ENCODE measurements at regions not wholly inside any gene's neighbourhood (a gene's known extent, or its start where the extent isn't known, plus 50 kb on each side); places are given as distances from the start of the nearest gene placed in this dataset.
A peak's percentile ranks its signal among the peaks of the same experiment; 100 is the strongest.

GRCh38 chr3:67906261-67906660 is 251.8 kb upstream of the SUCLG2 start:
- no peak overlapping the region for H3K27ac ChIP-seq
- TF ChIP-seq EP300 (IDR thresholded peaks at IDR 0.05) (no peak), POLR2A (IDR thresholded peaks at IDR 0.05) (no peak), POLR2AphosphoS5 (IDR thresholded peaks at IDR 0.05) (no peak), CTCF (IDR thresholded peaks at IDR 0.05) (no peak)
- 73 to 84% (median 82%) methylated on average over 4 of the region's 4 CpGs for WGBS, 5 donors
- H3K4me3 ChIP-seq: no peak overlapping the region
- no peaks in the 10 kb centered on the region for H3K4me1 ChIP-seq
- H3K36me3 ChIP-seq: no peaks in the 10 kb centered on the region
- DNase-seq: peak in 1 of 2 donors; percentile 9
- intact Hi-C loops (cut with DNase I; ENCODE audit: low total_unique reads): no loop called here
- H3K9me3 ChIP-seq: no peaks in the 10 kb centered on the region
- no peaks in the 10 kb centered on the region for H3K27me3 ChIP-seq

- intact Hi-C loops (cut with DNase I; ENCODE audit: low total_unique reads): no loop called here
- H3K4me1 ChIP-seq: no peaks in the 10 kb centered on the region
- 83 to 93% (median 85%) methylated on average over 1 of the region's 1 CpG for WGBS, 5 donors
Measured at GRCh38 chr3:67901681-67902080, 247.3 kb upstream of the SUCLG2 start.

GRCh38 chr3:67898916-67899315 is 244.5 kb upstream of the SUCLG2 start:
- TF ChIP-seq POLR2A (IDR thresholded peaks at IDR 0.05): no peak
- TF ChIP-seq POLR2AphosphoS5 (IDR thresholded peaks at IDR 0.05): no peak
- no peak for TF ChIP-seq CTCF (IDR thresholded peaks at IDR 0.05)
- no peak for TF ChIP-seq EP300 (IDR thresholded peaks at IDR 0.05)
- no peak for DNase-seq
- Histone ChIP-seq H3K4me1 (no peaks in the 10 kb centered on the region), H3K36me3 (no peaks in the 10 kb centered on the region), H3K27ac (no peak overlapping the region), H3K27me3 (no peaks in the 10 kb centered on the region), H3K9me3 (no peaks in the 10 kb centered on the region), H3K4me3 (no peak overlapping the region)
- WGBS, 5 donors: 69 to 86% (median 75%) methylated on average over 1 of the region's 1 CpG
- intact Hi-C loops (cut with DNase I; ENCODE audit: low total_unique reads): no loop called here

More at GRCh38 chr3:67901681-67902080, 247.3 kb upstream of the SUCLG2 start:
- no peaks in the 10 kb centered on the region for H3K27me3 ChIP-seq
- no peak overlapping the region for H3K4me3 ChIP-seq
- TF ChIP-seq EP300 (IDR thresholded peaks at IDR 0.05): no peak
- TF ChIP-seq CTCF (IDR thresholded peaks at IDR 0.05): no peak
- no peak for TF ChIP-seq POLR2A (IDR thresholded peaks at IDR 0.05)
- TF ChIP-seq POLR2AphosphoS5 (IDR thresholded peaks at IDR 0.05): no peak
- H3K27ac ChIP-seq: no peak overlapping the region
- no peaks in the 10 kb centered on the region for H3K9me3 ChIP-seq
- DNase-seq: peak in 1 of 2 donors; percentile 5
- no peaks in the 10 kb centered on the region for H3K36me3 ChIP-seq

GRCh38 chr3:67897351-67898336 is 243.2 kb upstream of the SUCLG2 start:
- no peak for DNase-seq
- H3K4me3 ChIP-seq: no peak overlapping the region
- no peaks in the 10 kb centered on the region for H3K9me3 ChIP-seq
- no peaks in the 10 kb centered on the region for H3K4me1 ChIP-seq
- no peaks in the 10 kb centered on the region for H3K36me3 ChIP-seq
- intact Hi-C loops (cut with DNase I; ENCODE audit: low total_unique reads): no loop called here
- no peak overlapping the region for H3K27ac ChIP-seq
- TF ChIP-seq CTCF (IDR thresholded peaks at IDR 0.05): no peak
- TF ChIP-seq POLR2AphosphoS5 (IDR thresholded peaks at IDR 0.05): no peak
- TF ChIP-seq EP300 (IDR thresholded peaks at IDR 0.05): no peak
- no peak for TF ChIP-seq POLR2A (IDR thresholded peaks at IDR 0.05)
- 81 to 88% (median 84%) methylated on average over 15 of the region's 15 CpGs for WGBS, 5 donors
- H3K27me3 ChIP-seq: no peaks in the 10 kb centered on the region
